HepG2 (cell line): ENCODE measurements at regions not wholly inside any gene's neighbourhood (a gene's known extent, or its start where the extent isn't known, plus 50 kb on each side); places are given as distances from the start of the nearest gene placed in this dataset.

ENCODE experiments used
- AKNA ChIP-seq: sonication (generic); formaldehyde crosslinking; IDR thresholded peaks from 2 replicates; pipeline ENCODE4 v1.4.0; 2020; ENCODE audit warnings: missing genetic modification reagents, borderline replicate concordance
- CSRNP1 ChIP-seq: sonication (generic); formaldehyde crosslinking; IDR thresholded peaks from 2 replicates; pipeline ENCODE4 v1.8.1; 2023; ENCODE audit warnings: mild to moderate bottlenecking, missing genetic modification reagents
- GRHL1 ChIP-seq: sonication (generic); formaldehyde crosslinking; conservative IDR thresholded peaks from 2 replicates; pipeline ENCODE4 v1.8.0; 2022; ENCODE audit warnings: missing genetic modification reagents
- HOXA9 ChIP-seq: sonication (generic); formaldehyde crosslinking; IDR thresholded peaks from 2 replicates; pipeline ENCODE4 v1.8.1; 2022; ENCODE audit warnings: missing genetic modification reagents, mild to moderate bottlenecking, moderate library complexity, borderline replicate concordance
- IRF9 ChIP-seq: sonication (generic); formaldehyde crosslinking; IDR thresholded peaks from 2 replicates; pipeline ENCODE4 v1.8.0; 2022; ENCODE audit warnings: missing genetic modification reagents, mild to moderate bottlenecking, borderline replicate concordance
- KLF12 ChIP-seq: sonication (generic); formaldehyde crosslinking; IDR thresholded peaks from 2 replicates; pipeline ENCODE4 v1.4.0; 2020; ENCODE audit warnings: missing genetic modification reagents, borderline replicate concordance
- MTF1 ChIP-seq: sonication (generic); formaldehyde crosslinking; IDR thresholded peaks from 2 replicates; pipeline ENCODE4 v1.5.0; 2020; ENCODE audit warnings: missing genetic modification reagents
- PHF5A ChIP-seq: IDR thresholded peaks from one replicate; pipeline ENCODE4 v1.6.1; 2018; ENCODE audit warnings: low read depth, missing genetic modification reagents; ENCODE audit not compliant: unreplicated experiment
- PTBP1 ChIP-seq: fragments of 200-400 bp; formaldehyde crosslinking; IDR thresholded peaks from 2 replicates; pipeline ENCODE4 v1.6.1; 2018; ENCODE audit warnings: low read length, low read depth; ENCODE audit not compliant: poor library complexity, severe bottlenecking
- SKIL ChIP-seq: sonication (generic); formaldehyde crosslinking; IDR thresholded peaks from 2 replicates; pipeline ENCODE4 v1.8.0; 2022; ENCODE audit warnings: missing genetic modification reagents, mild to moderate bottlenecking, moderate library complexity, borderline replicate concordance
- SP2 ChIP-seq: sonication (generic); formaldehyde crosslinking; IDR thresholded peaks from 2 replicates; pipeline ENCODE4 v1.5.1; 2020; ENCODE audit warnings: mild to moderate bottlenecking, missing genetic modification reagents
- ZNF326 ChIP-seq: sonication (generic); formaldehyde crosslinking; IDR thresholded peaks from 2 replicates; pipeline ENCODE4 v1.4.0; 2020; ENCODE audit warnings: missing genetic modification reagents, borderline replicate concordance
- ZNF572 ChIP-seq: sonication (generic); formaldehyde crosslinking; IDR thresholded peaks from 2 replicates; pipeline ENCODE4 v1.5.1; 2020; ENCODE audit warnings: mild to moderate bottlenecking, missing genetic modification reagents
- ZNF761 ChIP-seq: sonication (generic); formaldehyde crosslinking; conservative IDR thresholded peaks from 2 replicates; pipeline ENCODE4 v1.4.0; 2020; ENCODE audit warnings: mild to moderate bottlenecking, missing genetic modification reagents

GRCh38 chr6:7042654-7043545 lies 64.9 kb upstream of the RREB1 start (continued):
- TF ChIP-seq CSRNP1 (peak; percentile 81; the same call in 1 of the 2 replicates), HOXA9 (CRISPR knock-in tag) (no peak; the same call in 1 of the 2 replicates), GRHL1 (CRISPR knock-in tag) (no peak), ZNF761 (CRISPR knock-in tag) (0 out of 2 replicates have a peak, but pooled peaks have one; percentile 75), ZNF326 (no peak), ZNF572 (CRISPR knock-in tag) (no peak), IRF9 (CRISPR knock-in tag) (no peak; the same call in 1 of the 2 replicates), PHF5A (CRISPR knock-in tag) (peak; percentile 63), MTF1 (no peak), KLF12 (no peak), SP2 (CRISPR knock-in tag) (no peak), SKIL (CRISPR knock-in tag) (peak; percentile 76; the same call in 1 of the 2 replicates), PTBP1 (no peak), AKNA (CRISPR knock-in tag) (no peak)
